ENCODE measurements at regions not wholly inside any gene's neighbourhood (a gene's known extent, or its start where the extent isn't known, plus 50 kb on each side); places are given as distances from the start of the nearest gene placed in this dataset.
"Not testable (repeated sequence)": the region's sequence is repeated elsewhere in the genome, so short reads cannot be mapped to it uniquely, and the experiment has no call there.

GRCh38 chr10:118871244-118871865 is 116.6 kb upstream of the CACUL1 start:
- DNase-seq (ENCODE audit: low spot score): no peak

GRCh38 chr10:118873091-118873737 is 118.4 kb upstream of the CACUL1 start:
- no peak for DNase-seq (ENCODE audit: low spot score)

- no peak for DNase-seq (ENCODE audit: low spot score)
These were observed 119.0 kb upstream of the CACUL1 start for GRCh38 chr10:118873738-118874105.

- no peak for DNase-seq (ENCODE audit: low spot score)
These were observed 119.4 kb upstream of the CACUL1 start for GRCh38 chr10:118874171-118874570.

GRCh38 chr10:118875087-118875486 is 120.3 kb upstream of the CACUL1 start:
- no peak for DNase-seq (ENCODE audit: low spot score)

GRCh38 chr10:118882741-118883140 is 128.0 kb upstream of the CACUL1 start:
- no peak for DNase-seq (ENCODE audit: low spot score)

- DNase-seq (ENCODE audit: low spot score): no peak
These were observed 137.3 kb upstream of the NANOS1 start for GRCh38 chr10:118892255-118892654.

- not testable (repeated sequence) for DNase-seq (ENCODE audit: low spot score)
These were observed 134.6 kb upstream of the NANOS1 start for GRCh38 chr10:118894891-118895290.

- DNase-seq (ENCODE audit: low spot score): no peak
These were observed 128.9 kb upstream of the NANOS1 start for GRCh38 chr10:118900617-118901016.

- DNase-seq (ENCODE audit: low spot score): no peak
These were observed 128.1 kb upstream of the NANOS1 start for GRCh38 chr10:118901380-118901779.

- DNase-seq (ENCODE audit: low spot score): no peak
These were observed 127.6 kb upstream of the NANOS1 start for GRCh38 chr10:118901906-118902305.

- not testable (repeated sequence) for DNase-seq (ENCODE audit: low spot score)
These were observed 126.9 kb upstream of the NANOS1 start for GRCh38 chr10:118902656-118903055.

- DNase-seq (ENCODE audit: low spot score): no peak
These were observed 126.3 kb upstream of the NANOS1 start for GRCh38 chr10:118903251-118903650.

- DNase-seq (ENCODE audit: low spot score): no peak
These were observed 125.8 kb upstream of the NANOS1 start for GRCh38 chr10:118903691-118904090.

- DNase-seq (ENCODE audit: low spot score): no peak
These were observed 125.2 kb upstream of the NANOS1 start for GRCh38 chr10:118904286-118904685.

GRCh38 chr10:118907051-118907450 is 122.5 kb upstream of the NANOS1 start:
- no peak for DNase-seq (ENCODE audit: low spot score)

GRCh38 chr10:118908557-118909256 is 120.8 kb upstream of the NANOS1 start:
- no peak for DNase-seq (ENCODE audit: low spot score)

- no peak for DNase-seq (ENCODE audit: low spot score)
These were observed 118.8 kb upstream of the NANOS1 start for GRCh38 chr10:118910702-118911101.

GRCh38 chr10:118911363-118911762 is 118.2 kb upstream of the NANOS1 start:
- DNase-seq (ENCODE audit: low spot score): no peak

GRCh38 chr10:118912961-118913600 is 116.4 kb upstream of the NANOS1 start:
- DNase-seq (ENCODE audit: low spot score): no peak

- DNase-seq (ENCODE audit: low spot score): no peak
These were observed 115.7 kb upstream of the NANOS1 start for GRCh38 chr10:118913825-118914224.

- no peak for DNase-seq (ENCODE audit: low spot score)
These were observed 114.9 kb upstream of the NANOS1 start for GRCh38 chr10:118914629-118915028.

- DNase-seq (ENCODE audit: low spot score): no peak
These were observed 114.4 kb upstream of the NANOS1 start for GRCh38 chr10:118915161-118915560.
